Activated naive CD4-positive, alpha-beta T cell treated with anti-CD3 and anti-CD28 coated beads for 36 hours (primary cell): ENCODE measurements at regions not wholly inside any gene's neighbourhood (a gene's known extent, or its start where the extent isn't known, plus 50 kb on each side); places are given as distances from the start of the nearest gene placed in this dataset.

Experiments used
- CTCF ChIA-PET: fragments of 350-600 bp; sonication (Branson Sonifier 250); formaldehyde crosslinking; loops from one replicate; lab custom pipeline; 2021; ENCODE audit warnings: antibody characterized with exemption; lab: Charles Lee
- DNase-seq: peaks from one replicate; pipeline ENCODE4 v3.0.0-alpha.2; 2020
- H3K27ac Mint-ChIP-seq: one replicate; pipeline ENCODE4 v1.8.0; 2021; ENCODE audit warnings: mild to moderate bottlenecking, mixed read lengths
- H3K27me3 Mint-ChIP-seq: one replicate; pipeline ENCODE4 v1.8.0; 2021; ENCODE audit warnings: low read depth, mixed read lengths
- H3K36me3 Mint-ChIP-seq: one replicate; pipeline ENCODE4 v1.8.0; 2021; ENCODE audit warnings: low read depth, mixed read lengths
- H3K4me1 Mint-ChIP-seq: one replicate; pipeline ENCODE4 v1.8.0; 2021; ENCODE audit warnings: low read depth, mixed read lengths
- H3K4me3 Mint-ChIP-seq: one replicate; pipeline ENCODE4 v1.8.0; 2021; ENCODE audit warnings: mild to moderate bottlenecking, moderate library complexity, mixed read lengths
- H3K9me3 Mint-ChIP-seq: one replicate; pipeline ENCODE4 v1.8.0; 2021; ENCODE audit warnings: mixed read lengths
- intact Hi-C: fragments of 100-400 bp; cut with micrococcal nuclease; formaldehyde crosslinking; loops from one replicate; pipeline ENCODE4 v1.15.1; 2023

GRCh38 chr21:26293141-26293946 is 122.8 kb upstream of the APP start:
- no peak overlapping the region for H3K27ac Mint-ChIP-seq
- H3K4me3 Mint-ChIP-seq, result no peak overlapping the region
- CTCF ChIA-PET, result no interaction called here
- intact Hi-C loops, result no loop called here
- peaks cover 10% of the 10 kb centered on the region for H3K9me3 Mint-ChIP-seq
- no peaks in the 10 kb centered on the region for H3K4me1 Mint-ChIP-seq
- peaks cover 2% of the 10 kb centered on the region for H3K27me3 Mint-ChIP-seq
- no peaks in the 10 kb centered on the region for H3K36me3 Mint-ChIP-seq
- DNase-seq, result no peak

- H3K4me3 Mint-ChIP-seq, result no peak overlapping the region
- intact Hi-C loops, result no loop called here
- DNase-seq, result no peak
- H3K4me1 Mint-ChIP-seq, result no peaks in the 10 kb centered on the region
- no peaks in the 10 kb centered on the region for H3K9me3 Mint-ChIP-seq
- no peaks in the 10 kb centered on the region for H3K36me3 Mint-ChIP-seq
- H3K27ac Mint-ChIP-seq, result no peak overlapping the region
- CTCF ChIA-PET, result no interaction called here
- H3K27me3 Mint-ChIP-seq, result peaks cover 2% of the 10 kb centered on the region
Observed at GRCh38 chr21:26288026-26288425, 117.5 kb upstream of the APP start.

GRCh38 chr21:26284531-26284930 is 114.0 kb upstream of the APP start:
- Mint-ChIP-seq H3K4me3 (no peak overlapping the region), H3K27me3 (no peaks in the 10 kb centered on the region), H3K4me1 (no peaks in the 10 kb centered on the region), H3K36me3 (no peaks in the 10 kb centered on the region), H3K9me3 (no peaks in the 10 kb centered on the region), H3K27ac (no peak overlapping the region)
- no peak for DNase-seq
- CTCF ChIA-PET, result no interaction called here
- intact Hi-C loops, result no loop called here

- no peak for DNase-seq
- CTCF ChIA-PET, result no interaction called here
- Mint-ChIP-seq H3K27me3 (peaks cover 2% of the 10 kb centered on the region), H3K36me3 (no peaks in the 10 kb centered on the region), H3K9me3 (no peaks in the 10 kb centered on the region), H3K4me1 (no peaks in the 10 kb centered on the region), H3K4me3 (no peak overlapping the region), H3K27ac (no peak overlapping the region)
- intact Hi-C loops, result no loop called here
Observed at GRCh38 chr21:26282058-26282457, 111.5 kb upstream of the APP start.

DNA sequence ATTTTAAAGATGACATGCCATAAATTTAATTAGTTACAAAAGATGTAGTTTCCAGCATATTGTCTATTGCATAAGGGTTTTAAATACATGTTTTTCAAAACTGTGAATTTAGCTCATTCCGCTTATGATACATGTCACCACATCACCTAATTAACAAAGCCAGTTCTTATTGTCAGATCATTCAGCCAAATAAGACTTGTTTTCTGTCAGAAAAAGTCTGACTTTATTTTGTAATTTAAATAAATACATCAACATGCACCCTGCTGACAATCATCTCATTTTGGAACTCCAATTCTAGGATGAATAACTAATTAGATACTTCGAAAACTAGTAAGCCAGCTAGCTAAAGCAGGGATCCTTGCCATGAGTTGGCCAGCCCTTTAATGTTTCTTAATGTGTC is 110.9 kb upstream of the APP start:
- no peak overlapping the region for H3K27ac Mint-ChIP-seq
- no peak overlapping the region for H3K4me3 Mint-ChIP-seq
- no peak for DNase-seq
- CTCF ChIA-PET, result no interaction called here
- H3K4me1 Mint-ChIP-seq, result no peaks in the 10 kb centered on the region
- intact Hi-C loops, result no loop called here
- H3K9me3 Mint-ChIP-seq, result no peaks in the 10 kb centered on the region
- H3K36me3 Mint-ChIP-seq, result no peaks in the 10 kb centered on the region
- H3K27me3 Mint-ChIP-seq, result peaks cover 2% of the 10 kb centered on the region

DNA sequence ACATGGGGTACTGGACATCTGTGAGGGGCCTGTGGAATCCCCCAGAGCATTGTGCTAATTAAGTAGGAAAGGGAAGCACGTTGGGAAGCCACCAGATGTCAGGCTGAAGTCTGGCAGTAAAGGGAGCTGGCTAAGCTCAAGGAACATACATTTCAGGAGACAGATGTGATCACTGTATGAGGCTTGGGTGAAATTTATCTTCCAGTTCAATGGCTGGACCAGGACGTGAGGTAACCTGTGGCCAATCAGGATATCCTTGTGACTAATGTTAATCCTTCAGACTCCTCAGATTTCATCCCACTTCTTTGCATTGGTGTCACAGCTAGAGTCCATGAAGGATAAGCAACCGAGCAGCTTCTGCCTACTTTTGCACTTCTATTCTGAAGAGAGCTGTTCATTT is 110.2 kb upstream of the APP start:
- Mint-ChIP-seq H3K36me3 (no peaks in the 10 kb centered on the region), H3K9me3 (no peaks in the 10 kb centered on the region), H3K27me3 (peaks cover 2% of the 10 kb centered on the region), H3K27ac (no peak overlapping the region), H3K4me3 (no peak overlapping the region), H3K4me1 (no peaks in the 10 kb centered on the region)
- CTCF ChIA-PET, result no interaction called here
- no peak for DNase-seq
- intact Hi-C loops, result no loop called here

- Mint-ChIP-seq H3K36me3 (no peaks in the 10 kb centered on the region), H3K9me3 (peaks cover 2% of the 10 kb centered on the region), H3K27me3 (peaks cover 2% of the 10 kb centered on the region), H3K4me1 (no peaks in the 10 kb centered on the region), H3K4me3 (no peak overlapping the region), H3K27ac (no peak overlapping the region)
- DNase-seq, result no peak
- intact Hi-C loops, result no loop called here
- CTCF ChIA-PET, result no interaction called here
Observed at GRCh38 chr21:26280148-26280547, 109.6 kb upstream of the APP start.

DNA sequence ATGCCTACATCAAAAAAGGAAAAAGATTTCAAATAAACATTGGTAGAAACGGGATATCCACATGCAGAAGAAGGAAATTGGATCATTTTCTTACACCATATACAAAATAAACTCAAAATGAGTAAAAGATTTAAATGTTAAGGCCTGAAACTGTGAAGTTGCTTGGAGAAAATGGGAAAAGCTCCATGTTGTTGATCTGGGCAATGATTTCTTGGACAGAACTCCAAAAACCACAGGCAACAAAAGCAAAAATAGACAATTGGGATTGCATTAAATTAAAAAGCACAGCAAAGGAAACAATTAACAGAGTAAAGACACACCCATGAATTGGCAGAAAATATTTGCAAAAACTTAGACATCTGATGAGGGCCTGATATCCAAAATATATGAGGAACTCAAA is 105.2 kb upstream of the APP start:
- intact Hi-C loops, result no loop called here
- Mint-ChIP-seq H3K27ac (no peak overlapping the region), H3K27me3 (peaks cover 8% of the 10 kb centered on the region), H3K4me1 (no peaks in the 10 kb centered on the region), H3K4me3 (no peak overlapping the region), H3K36me3 (peaks cover 1% of the 10 kb centered on the region), H3K9me3 (peaks cover 26% of the 10 kb centered on the region)
- CTCF ChIA-PET, result no interaction called here
- no peak for DNase-seq

DNA sequence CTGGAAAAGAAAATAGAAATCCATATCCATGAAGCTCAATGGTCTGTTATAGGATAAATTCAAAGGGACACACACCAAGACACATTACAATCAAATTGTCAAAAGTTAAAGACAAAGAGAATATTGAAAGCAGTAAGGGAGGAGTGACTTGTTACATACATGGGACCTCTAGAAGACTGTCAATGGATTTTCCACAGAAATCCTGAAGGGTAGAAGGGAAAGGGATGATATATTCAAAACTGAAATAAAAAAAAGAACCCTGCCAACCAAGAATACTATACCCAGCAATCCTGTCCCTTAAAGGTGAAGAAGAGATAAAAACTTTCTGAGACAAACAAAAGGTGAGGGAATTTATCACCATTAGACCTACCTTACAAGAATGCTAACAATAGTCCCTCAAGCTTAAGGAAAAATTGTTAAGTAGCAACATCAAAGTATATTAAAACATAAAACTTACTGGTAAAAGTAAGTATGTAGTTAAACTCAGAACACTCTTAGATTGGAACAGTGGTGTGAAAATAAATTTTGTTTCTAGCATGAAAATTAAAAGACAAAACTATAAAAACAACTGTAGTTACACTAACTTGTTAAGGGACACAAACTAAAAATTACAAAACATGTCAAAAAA is 103.2 kb upstream of the APP start:
- DNase-seq, result no peak
- no peaks in the 10 kb centered on the region for H3K4me1 Mint-ChIP-seq
- H3K27ac Mint-ChIP-seq, result no peak overlapping the region
- intact Hi-C loops, result no loop called here
- CTCF ChIA-PET, result interaction anchor here (0.6 kb wide), 1 partner anchor 19 kb away, joined by 3 read pairs; no protein-coding TSS in a partner anchor
- H3K36me3 Mint-ChIP-seq, result peaks cover 2% of the 10 kb centered on the region
- H3K27me3 Mint-ChIP-seq, result peaks cover 15% of the 10 kb centered on the region
- no peak overlapping the region for H3K4me3 Mint-ChIP-seq
- peaks cover 26% of the 10 kb centered on the region for H3K9me3 Mint-ChIP-seq

GRCh38 chr21:26267389-26267788 is 96.8 kb upstream of the APP start:
- Mint-ChIP-seq H3K36me3 (peaks cover 1% of the 10 kb centered on the region), H3K4me1 (no peaks in the 10 kb centered on the region), H3K27ac (no peak overlapping the region), H3K9me3 (peaks cover 3% of the 10 kb centered on the region), H3K27me3 (peaks cover 19% of the 10 kb centered on the region), H3K4me3 (no peak overlapping the region)
- CTCF ChIA-PET, result no interaction called here
- intact Hi-C loops, result no loop called here
- DNase-seq, result no peak

- Mint-ChIP-seq H3K4me1 (no peaks in the 10 kb centered on the region), H3K4me3 (no peak overlapping the region), H3K27ac (no peak overlapping the region), H3K9me3 (no peaks in the 10 kb centered on the region), H3K27me3 (peaks cover 9% of the 10 kb centered on the region), H3K36me3 (no peaks in the 10 kb centered on the region)
- intact Hi-C loops, result no loop called here
- CTCF ChIA-PET, result no interaction called here
- no peak for DNase-seq
Observed at GRCh38 chr21:26246073-26246472, 75.5 kb upstream of the APP start.

GRCh38 chr21:26245428-26245827 is 74.9 kb upstream of the APP start:
- CTCF ChIA-PET, result no interaction called here
- no peak for DNase-seq
- Mint-ChIP-seq H3K27me3 (peaks cover 7% of the 10 kb centered on the region), H3K4me3 (no peak overlapping the region), H3K4me1 (no peaks in the 10 kb centered on the region), H3K36me3 (no peaks in the 10 kb centered on the region), H3K9me3 (no peaks in the 10 kb centered on the region), H3K27ac (no peak overlapping the region)
- intact Hi-C loops, result no loop called here

DNA sequence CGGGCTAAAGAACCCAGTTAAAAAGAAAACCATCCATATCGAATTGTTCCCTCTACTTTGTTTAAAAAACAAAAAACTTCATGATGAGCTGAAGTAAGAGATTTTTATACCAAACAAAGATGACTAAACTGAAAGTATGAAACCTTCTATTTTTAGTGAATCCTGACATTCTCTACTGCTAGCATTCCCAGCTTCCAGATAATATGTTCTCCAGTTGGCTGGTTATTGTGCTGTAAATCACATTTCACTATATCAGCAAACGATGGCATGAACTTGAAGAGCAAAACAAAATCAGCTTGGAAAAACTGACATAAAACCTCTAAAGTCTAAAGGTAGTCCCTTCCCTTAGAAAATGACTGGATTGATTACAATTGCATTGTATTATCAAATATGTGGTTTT is 68.1 kb upstream of the APP start:
- Mint-ChIP-seq H3K4me3 (no peak overlapping the region), H3K4me1 (no peaks in the 10 kb centered on the region), H3K27me3 (peaks cover 2% of the 10 kb centered on the region), H3K9me3 (no peaks in the 10 kb centered on the region), H3K36me3 (no peaks in the 10 kb centered on the region), H3K27ac (no peak overlapping the region)
- DNase-seq, result no peak
- CTCF ChIA-PET, result interaction anchor here (1.2 kb wide), 1 partner anchor 702 kb away, joined by 3 read pairs; no protein-coding TSS in a partner anchor
- intact Hi-C loops, result no loop called here
